ENCODE measurements at regions not wholly inside any gene's neighbourhood (a gene's known extent, or its start where the extent isn't known, plus 50 kb on each side); places are given as distances from the start of the nearest gene placed in this dataset.

DNA sequence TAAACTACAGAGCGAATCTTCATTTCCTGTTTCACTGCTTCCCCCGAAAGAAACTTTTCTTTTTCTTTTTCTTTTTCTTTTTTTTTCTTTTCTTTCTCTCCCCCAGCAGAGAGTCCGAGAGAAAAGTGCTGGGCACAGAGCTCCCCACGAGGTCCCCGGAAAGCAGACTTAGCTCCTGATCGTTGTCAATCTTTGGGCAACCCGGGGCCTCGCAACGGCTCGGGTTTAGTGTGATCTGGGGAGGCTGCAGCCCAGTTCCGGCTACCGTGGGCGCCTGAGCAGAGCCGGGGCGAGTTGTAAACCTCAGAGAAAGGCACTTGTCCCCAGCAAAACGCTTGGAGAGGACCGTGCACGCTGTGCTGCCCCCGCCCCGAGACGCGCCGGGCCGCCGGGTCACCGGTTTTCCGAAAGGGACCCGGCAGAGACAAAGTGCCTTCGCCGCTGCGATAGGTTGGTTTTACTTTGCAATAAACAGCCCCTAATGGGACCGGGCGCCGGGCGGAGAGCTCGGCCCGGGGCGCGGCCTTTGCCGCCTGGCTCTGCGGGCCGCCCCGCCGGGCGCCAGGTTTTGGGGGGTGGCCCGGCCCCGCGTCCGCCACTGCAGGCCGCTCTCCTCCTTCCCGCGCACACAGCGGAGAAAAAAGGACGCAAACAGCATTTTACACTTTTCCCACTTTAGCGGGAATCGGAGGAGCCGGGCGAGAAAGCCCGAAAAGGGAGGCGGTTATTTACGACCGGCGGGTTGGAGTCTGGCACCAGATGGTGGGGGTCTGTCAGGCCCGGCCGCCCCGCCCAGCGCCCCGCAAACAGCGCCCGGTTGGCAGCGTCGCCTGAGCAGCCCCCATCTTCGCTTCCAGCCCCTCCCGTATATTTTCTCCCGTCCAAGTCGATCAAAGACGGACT lies 136.0 kb downstream of the INSIG2 start:
- DNase-seq (ENCODE audit: low spot score): peak; percentile 72
- TF ChIP-seq, protein P1, sequence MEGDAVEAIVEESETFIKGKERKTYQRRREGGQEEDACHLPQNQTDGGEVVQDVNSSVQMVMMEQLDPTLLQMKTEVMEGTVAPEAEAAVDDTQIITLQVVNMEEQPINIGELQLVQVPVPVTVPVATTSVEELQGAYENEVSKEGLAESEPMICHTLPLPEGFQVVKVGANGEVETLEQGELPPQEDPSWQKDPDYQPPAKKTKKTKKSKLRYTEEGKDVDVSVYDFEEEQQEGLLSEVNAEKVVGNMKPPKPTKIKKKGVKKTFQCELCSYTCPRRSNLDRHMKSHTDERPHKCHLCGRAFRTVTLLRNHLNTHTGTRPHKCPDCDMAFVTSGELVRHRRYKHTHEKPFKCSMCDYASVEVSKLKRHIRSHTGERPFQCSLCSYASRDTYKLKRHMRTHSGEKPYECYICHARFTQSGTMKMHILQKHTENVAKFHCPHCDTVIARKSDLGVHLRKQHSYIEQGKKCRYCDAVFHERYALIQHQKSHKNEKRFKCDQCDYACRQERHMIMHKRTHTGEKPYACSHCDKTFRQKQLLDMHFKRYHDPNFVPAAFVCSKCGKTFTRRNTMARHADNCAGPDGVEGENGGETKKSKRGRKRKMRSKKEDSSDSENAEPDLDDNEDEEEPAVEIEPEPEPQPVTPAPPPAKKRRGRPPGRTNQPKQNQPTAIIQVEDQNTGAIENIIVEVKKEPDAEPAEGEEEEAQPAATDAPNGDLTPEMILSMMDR (IDR thresholded peaks at IDR 0.05; ENCODE audit: extremely low read depth, insufficient read depth, missing control alignments): no peak
- in situ Hi-C loops (cut with MboI; ENCODE audit: low pct_unique_long_range_greater_than_20kb, low sequenced_read_pairs, unreplicated experiment): loop anchor here (10.0 kb wide), 1 partner anchor 631 kb away; no protein-coding TSS in a partner anchor

DNA sequence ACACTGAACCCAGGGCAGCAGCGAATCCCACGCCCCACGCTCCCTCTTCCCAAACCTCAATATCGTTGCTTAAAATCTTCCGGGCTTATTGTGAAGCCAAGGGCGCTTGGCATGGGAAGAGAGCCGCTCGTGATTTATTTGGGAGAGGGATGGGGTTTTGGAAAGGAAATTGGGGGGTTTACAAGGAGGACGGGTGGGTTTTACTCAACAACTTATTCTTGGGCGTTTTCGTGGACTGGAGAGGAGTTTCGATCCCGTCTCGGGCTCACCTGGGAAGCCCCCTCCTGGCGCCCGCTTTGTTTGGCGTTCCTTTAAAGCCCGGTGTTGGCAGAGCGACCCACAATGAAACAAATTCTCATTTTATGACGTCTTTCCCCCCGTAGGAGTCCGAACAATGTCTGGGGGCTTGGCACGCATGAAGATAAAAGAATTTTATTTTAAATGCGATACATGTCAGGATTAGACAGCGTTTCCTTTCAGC lies 135.3 kb downstream of the INSIG2 start:
- in situ Hi-C loops (cut with MboI; ENCODE audit: low pct_unique_long_range_greater_than_20kb, low sequenced_read_pairs, unreplicated experiment): loop anchor here (10.0 kb wide), 1 partner anchor 631 kb away; no protein-coding TSS in a partner anchor
- TF ChIP-seq, protein P1 (IDR thresholded peaks at IDR 0.05; ENCODE audit: extremely low read depth, insufficient read depth, missing control alignments): no peak
- no peak for DNase-seq (ENCODE audit: low spot score)

DNA sequence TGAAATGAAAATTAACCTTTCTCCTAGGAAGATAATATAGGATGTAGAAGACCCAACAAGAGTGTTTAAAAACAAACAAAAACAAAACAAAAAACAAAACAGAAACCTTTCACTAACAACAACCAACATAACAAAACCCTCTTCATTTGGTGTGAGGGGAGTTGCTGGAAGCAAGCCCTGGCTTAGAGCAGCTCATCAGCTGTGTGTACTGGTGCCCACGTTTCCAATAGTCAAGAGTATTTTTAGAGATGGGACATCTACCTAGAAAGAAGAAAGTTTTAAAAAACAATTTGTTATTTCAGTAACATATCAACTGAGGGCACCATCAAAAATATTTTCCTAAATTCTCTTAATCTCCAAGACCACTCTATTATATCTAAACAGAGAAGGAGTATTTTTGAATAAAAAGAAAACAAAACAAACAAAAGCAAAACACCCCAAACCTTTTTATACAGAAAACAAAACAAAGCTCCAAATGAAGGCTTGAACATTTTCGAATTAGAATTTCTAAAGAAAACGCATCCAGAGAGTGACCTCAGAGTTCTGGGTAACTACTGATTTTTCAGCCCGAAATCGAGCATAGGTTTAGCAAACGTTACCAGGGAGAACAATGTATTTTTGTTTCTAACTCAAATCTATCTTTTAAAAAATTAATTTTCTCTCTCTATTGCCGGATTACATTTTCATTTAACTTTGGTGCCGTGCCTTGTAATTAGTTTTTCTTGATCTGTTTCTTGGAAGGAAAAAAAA lies 134.6 kb downstream of the INSIG2 start:
- DNase-seq (ENCODE audit: low spot score): peak; percentile 2
- TF ChIP-seq, protein P1 (IDR thresholded peaks at IDR 0.05; ENCODE audit: extremely low read depth, insufficient read depth, missing control alignments): no peak
- in situ Hi-C loops (cut with MboI; ENCODE audit: low pct_unique_long_range_greater_than_20kb, low sequenced_read_pairs, unreplicated experiment): loop anchor here (10.0 kb wide), 1 partner anchor 632 kb away; no protein-coding TSS in a partner anchor

DNA sequence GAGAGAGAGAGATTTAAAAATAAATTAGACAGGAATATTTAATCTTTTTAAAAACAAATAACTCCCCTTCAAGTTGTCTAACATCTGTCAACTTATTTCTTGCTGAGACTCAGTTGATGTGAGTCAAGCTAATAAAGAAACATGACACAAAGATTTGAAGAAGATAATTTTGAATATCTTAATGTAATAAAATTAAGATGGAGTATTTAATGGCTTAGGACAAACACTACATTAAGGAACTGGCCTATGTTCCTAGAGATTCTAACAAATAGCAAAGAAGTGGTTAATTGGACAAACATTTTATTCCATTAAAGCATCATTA lies 134.0 kb downstream of the INSIG2 start:
- TF ChIP-seq, protein P1 (IDR thresholded peaks at IDR 0.05; ENCODE audit: extremely low read depth, insufficient read depth, missing control alignments): no peak
- in situ Hi-C loops (cut with MboI; ENCODE audit: low pct_unique_long_range_greater_than_20kb, low sequenced_read_pairs, unreplicated experiment): loop anchor here (10.0 kb wide), 1 partner anchor 633 kb away; no protein-coding TSS in a partner anchor

DNA sequence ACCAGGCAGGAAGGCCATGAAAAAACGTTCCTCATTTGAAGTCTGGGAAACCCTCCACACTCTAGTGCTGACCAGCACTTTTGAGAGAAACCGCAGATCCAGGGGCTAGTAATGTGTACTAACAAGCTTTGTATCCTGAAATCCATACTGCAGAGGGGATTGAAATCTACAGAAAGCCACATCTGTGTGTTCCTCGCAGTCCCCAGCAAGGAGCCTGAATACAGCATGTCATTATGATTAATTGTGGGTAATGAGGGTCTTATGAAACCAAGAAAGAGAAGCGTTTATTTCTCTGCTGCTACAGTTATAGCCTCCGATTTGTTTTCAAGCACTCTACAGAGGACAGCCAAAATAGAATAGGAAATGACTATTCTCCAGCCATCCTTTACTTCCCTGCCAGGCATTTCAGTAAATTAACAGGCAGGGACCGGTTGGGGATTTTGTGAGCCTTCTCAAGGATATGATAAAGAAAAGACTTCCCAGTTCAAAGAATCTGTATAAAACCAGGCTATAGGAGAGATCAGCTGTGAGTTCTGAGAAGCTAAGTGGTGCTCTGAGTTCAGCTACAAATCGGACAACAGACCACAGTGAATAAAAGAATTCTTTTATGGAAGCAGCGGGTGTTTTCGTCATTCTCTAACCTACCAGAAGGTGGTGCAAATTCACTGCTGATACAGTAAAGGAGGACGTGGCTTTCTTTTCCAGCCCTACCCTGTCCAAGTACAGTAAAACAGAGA lies 133.4 kb downstream of the INSIG2 start:
- in situ Hi-C loops (cut with MboI; ENCODE audit: low pct_unique_long_range_greater_than_20kb, low sequenced_read_pairs, unreplicated experiment): loop anchor here (10.0 kb wide), 1 partner anchor 633 kb away; no protein-coding TSS in a partner anchor
- DNase-seq (ENCODE audit: low spot score): peak; percentile 69
- TF ChIP-seq, protein P1 (IDR thresholded peaks at IDR 0.05; ENCODE audit: extremely low read depth, insufficient read depth, missing control alignments): peak; percentile 77

More for the DNA sequence above, 134.0 kb downstream of the INSIG2 start:
- peak; percentile 2 for DNase-seq (ENCODE audit: low spot score)

DNA sequence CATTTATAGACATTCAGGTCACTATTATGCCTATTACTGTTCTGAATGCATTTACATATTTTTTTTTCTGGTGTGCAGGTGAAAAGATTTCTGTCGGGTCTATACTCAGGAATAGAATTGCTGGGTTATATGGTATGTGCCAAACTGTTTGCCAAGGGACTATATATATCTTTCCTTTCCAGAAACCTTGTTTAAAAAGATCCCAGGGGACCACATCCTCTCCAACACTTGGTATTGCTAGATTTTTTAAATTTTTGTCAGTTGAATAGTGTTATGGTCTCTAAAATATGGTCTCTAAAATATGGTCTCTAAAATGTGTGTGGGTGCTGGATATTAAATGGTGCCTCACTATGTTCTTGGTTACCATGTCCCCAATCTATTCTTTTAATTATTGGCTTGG lies 131.3 kb downstream of the INSIG2 start:
- in situ Hi-C loops (cut with MboI; ENCODE audit: low pct_unique_long_range_greater_than_20kb, low sequenced_read_pairs, unreplicated experiment): loop anchor here (10.0 kb wide), 1 partner anchor 635 kb away; no protein-coding TSS in a partner anchor
- DNase-seq (ENCODE audit: low spot score): no peak
- TF ChIP-seq, protein P1 (IDR thresholded peaks at IDR 0.05; ENCODE audit: extremely low read depth, insufficient read depth, missing control alignments): no peak

Data from GM13977 (cell line).